ENCODE measurements at regions not wholly inside any gene's neighbourhood (a gene's known extent, or its start where the extent isn't known, plus 50 kb on each side); places are given as distances from the start of the nearest gene placed in this dataset.

DNA sequence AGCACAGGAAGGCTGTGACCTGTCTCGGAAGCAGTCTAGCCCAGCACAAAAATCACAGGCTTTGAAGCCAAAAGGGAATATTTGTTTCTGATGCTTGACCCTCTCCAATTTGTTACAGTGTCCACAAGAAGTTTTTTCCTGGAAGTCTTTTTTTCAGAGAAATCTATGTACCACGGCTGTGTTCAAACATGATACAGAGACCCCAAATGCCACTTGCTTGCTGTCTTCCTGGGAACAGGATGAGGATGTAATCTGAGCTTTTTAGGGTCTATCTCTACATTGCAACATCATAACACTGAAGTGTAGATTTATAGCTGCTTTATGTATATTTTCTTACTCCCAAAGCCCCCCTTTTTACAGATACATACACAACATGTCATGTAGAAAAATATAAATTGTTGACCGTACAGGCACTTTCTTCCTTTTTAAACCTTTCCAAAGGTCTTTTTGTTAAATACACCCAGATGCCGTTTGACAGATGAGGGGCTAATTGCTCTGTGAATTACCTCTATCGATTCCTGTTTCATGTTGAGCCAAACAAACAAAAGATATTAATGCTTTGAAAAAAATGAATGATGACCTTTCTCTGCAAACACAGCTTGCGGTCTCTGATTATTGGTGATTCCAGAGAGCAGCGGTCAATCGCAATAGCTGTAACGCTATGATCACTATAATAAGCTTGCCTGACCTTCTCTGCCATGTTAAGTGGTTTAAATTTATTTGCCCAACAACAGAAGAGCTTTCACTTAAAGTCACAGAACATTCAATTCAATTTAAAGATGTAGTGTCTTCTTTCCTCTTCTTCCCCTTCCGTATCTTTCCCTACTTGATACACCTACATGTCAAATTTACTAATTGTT, 875.9 kb upstream of the NR2F2 start:
- TF ChIP-seq, protein P1, sequence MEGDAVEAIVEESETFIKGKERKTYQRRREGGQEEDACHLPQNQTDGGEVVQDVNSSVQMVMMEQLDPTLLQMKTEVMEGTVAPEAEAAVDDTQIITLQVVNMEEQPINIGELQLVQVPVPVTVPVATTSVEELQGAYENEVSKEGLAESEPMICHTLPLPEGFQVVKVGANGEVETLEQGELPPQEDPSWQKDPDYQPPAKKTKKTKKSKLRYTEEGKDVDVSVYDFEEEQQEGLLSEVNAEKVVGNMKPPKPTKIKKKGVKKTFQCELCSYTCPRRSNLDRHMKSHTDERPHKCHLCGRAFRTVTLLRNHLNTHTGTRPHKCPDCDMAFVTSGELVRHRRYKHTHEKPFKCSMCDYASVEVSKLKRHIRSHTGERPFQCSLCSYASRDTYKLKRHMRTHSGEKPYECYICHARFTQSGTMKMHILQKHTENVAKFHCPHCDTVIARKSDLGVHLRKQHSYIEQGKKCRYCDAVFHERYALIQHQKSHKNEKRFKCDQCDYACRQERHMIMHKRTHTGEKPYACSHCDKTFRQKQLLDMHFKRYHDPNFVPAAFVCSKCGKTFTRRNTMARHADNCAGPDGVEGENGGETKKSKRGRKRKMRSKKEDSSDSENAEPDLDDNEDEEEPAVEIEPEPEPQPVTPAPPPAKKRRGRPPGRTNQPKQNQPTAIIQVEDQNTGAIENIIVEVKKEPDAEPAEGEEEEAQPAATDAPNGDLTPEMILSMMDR (IDR thresholded peaks at IDR 0.05; ENCODE audit: low read length): no peak
- TF ChIP-seq EZH2 (optimal IDR thresholded peaks at IDR 0.05; ENCODE audit: low read depth, low read length) (no peak), EZH2phosphoT487 (IDR thresholded peaks at IDR 0.05; ENCODE audit: low read length) (no peak)
- no peaks in the 10 kb centered on the region for H3K9me2 ChIP-seq (replicated peaks; ENCODE audit: insufficient read depth, low read length)
- H3K27ac ChIP-seq (ENCODE audit: low read length): no peak overlapping the region
- H3K4me2 ChIP-seq (ENCODE audit: low read depth, low read length): no peak overlapping the region
- no peak overlapping the region for H2AFZ ChIP-seq (ENCODE audit: low read length)
- H3K4me3 ChIP-seq (ENCODE audit: low read length): no peak overlapping the region
- H3K9me3 ChIP-seq (replicated peaks; ENCODE audit: insufficient read depth, low read length): no peaks in the 10 kb centered on the region
- H4K20me1 ChIP-seq (ENCODE audit: insufficient read depth, low read length): no peaks in the 10 kb centered on the region
- H3K27me3 ChIP-seq (replicated peaks; ENCODE audit: insufficient read depth, low read length): peaks cover under 1% of the 10 kb centered on the region; the same call in 1 of the 2 replicates
- no peaks in the 10 kb centered on the region for H3K4me1 ChIP-seq (ENCODE audit: low read length)
- H3K9ac ChIP-seq (ENCODE audit: low read length): no peak overlapping the region
- no peaks in the 10 kb centered on the region for H3K79me2 ChIP-seq (ENCODE audit: low read length)
- no peaks in the 10 kb centered on the region for H3K36me3 ChIP-seq (replicated peaks; ENCODE audit: insufficient read depth, low read length)
- DNase-seq: no peak
- no peaks in the 10 kb centered on the region for H3F3A ChIP-seq (ENCODE audit: insufficient read depth, low read length)

DNA sequence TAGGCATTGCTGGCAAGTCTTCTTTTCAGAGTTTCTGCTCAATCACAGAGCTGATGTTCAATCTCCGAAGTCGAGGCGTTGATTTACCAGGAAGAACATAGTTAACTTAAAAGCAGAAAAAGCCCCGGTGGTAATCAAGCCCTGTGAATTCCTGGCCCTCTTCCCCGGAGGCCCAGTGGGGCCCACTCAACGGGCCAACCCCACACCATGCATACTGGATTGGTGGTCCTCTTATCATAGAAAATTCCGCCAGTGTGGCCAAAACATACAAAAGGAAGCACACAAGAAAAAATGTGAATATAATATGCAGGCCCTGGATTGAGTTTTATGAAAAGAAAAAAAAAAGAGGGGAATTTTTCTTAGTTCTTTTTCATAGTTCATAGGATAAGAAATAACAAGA, 873.0 kb upstream of the NR2F2 start:
- H3K27ac ChIP-seq (ENCODE audit: low read length): no peak overlapping the region

DNA sequence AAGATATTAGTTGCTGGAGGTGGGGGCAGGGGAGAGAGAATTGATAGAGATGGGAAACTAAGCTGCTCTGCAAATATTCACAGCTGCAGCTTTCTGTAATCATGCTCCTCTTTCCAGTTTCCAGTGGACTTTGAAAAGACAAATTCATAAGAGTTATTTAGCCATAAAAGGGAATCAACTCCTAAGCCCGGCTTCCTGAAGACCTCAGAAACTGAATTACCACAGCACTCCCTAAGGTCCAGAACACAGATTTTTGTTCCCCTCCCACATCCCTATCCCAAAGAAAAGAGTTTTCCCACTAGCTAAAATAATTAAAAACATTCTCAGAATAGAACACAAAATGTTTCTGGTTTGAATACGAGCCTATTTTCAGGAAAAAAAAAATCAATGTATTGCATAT, 871.8 kb upstream of the NR2F2 start:
- Histone ChIP-seq H3K27ac (ENCODE audit: low read length) (no peak overlapping the region), H3K36me3 (replicated peaks; ENCODE audit: insufficient read depth, low read length) (no peaks in the 10 kb centered on the region; the same call in 1 of the 2 replicates), H3K9me2 (replicated peaks; ENCODE audit: insufficient read depth, low read length) (no peaks in the 10 kb centered on the region), H3K9me3 (replicated peaks; ENCODE audit: insufficient read depth, low read length) (no peaks in the 10 kb centered on the region), H3K27me3 (replicated peaks; ENCODE audit: insufficient read depth, low read length) (no peaks in the 10 kb centered on the region), H3K4me2 (ENCODE audit: low read depth, low read length) (no peak overlapping the region), H2AFZ (ENCODE audit: low read length) (no peak overlapping the region), H3K4me1 (ENCODE audit: low read length) (no peaks in the 10 kb centered on the region), H3K79me2 (ENCODE audit: low read length) (no peaks in the 10 kb centered on the region), H3K9ac (ENCODE audit: low read length) (no peak overlapping the region), H4K20me1 (ENCODE audit: insufficient read depth, low read length) (no peaks in the 10 kb centered on the region), H3K4me3 (ENCODE audit: low read length) (no peak overlapping the region), H3F3A (ENCODE audit: insufficient read depth, low read length) (no peaks in the 10 kb centered on the region)
- TF ChIP-seq, protein P1 (IDR thresholded peaks at IDR 0.05; ENCODE audit: low read length): no peak
- TF ChIP-seq EZH2 (optimal IDR thresholded peaks at IDR 0.05; ENCODE audit: low read depth, low read length) (no peak), EZH2phosphoT487 (IDR thresholded peaks at IDR 0.05; ENCODE audit: low read length) (no peak)
- DNase-seq: no peak

More for the DNA sequence above, 873.0 kb upstream of the NR2F2 start:
- Histone ChIP-seq H3K4me3 (ENCODE audit: low read length) (no peak overlapping the region), H3K9me2 (replicated peaks; ENCODE audit: insufficient read depth, low read length) (no peaks in the 10 kb centered on the region), H4K20me1 (ENCODE audit: insufficient read depth, low read length) (no peaks in the 10 kb centered on the region), H3K9me3 (replicated peaks; ENCODE audit: insufficient read depth, low read length) (no peaks in the 10 kb centered on the region), H3K27me3 (replicated peaks; ENCODE audit: insufficient read depth, low read length) (no peaks in the 10 kb centered on the region), H3F3A (ENCODE audit: insufficient read depth, low read length) (no peaks in the 10 kb centered on the region), H3K79me2 (ENCODE audit: low read length) (no peaks in the 10 kb centered on the region), H3K4me2 (ENCODE audit: low read depth, low read length) (no peak overlapping the region), H2AFZ (ENCODE audit: low read length) (no peak overlapping the region), H3K9ac (ENCODE audit: low read length) (no peak overlapping the region), H3K36me3 (replicated peaks; ENCODE audit: insufficient read depth, low read length) (no peaks in the 10 kb centered on the region; the same call in 1 of the 2 replicates), H3K4me1 (ENCODE audit: low read length) (no peaks in the 10 kb centered on the region)
- DNase-seq: no peak
- no peak for TF ChIP-seq EZH2 (optimal IDR thresholded peaks at IDR 0.05; ENCODE audit: low read depth, low read length)
- no peak for TF ChIP-seq EZH2phosphoT487 (IDR thresholded peaks at IDR 0.05; ENCODE audit: low read length)
- TF ChIP-seq, protein P1 (IDR thresholded peaks at IDR 0.05; ENCODE audit: low read length): no peak

All from MM.1S (cell line).